ENCODE measurements at regions not wholly inside any gene's neighbourhood (a gene's known extent, or its start where the extent isn't known, plus 50 kb on each side); places are given as distances from the start of the nearest gene placed in this dataset.
"Not testable (repeated sequence)": the region's sequence is repeated elsewhere in the genome, so short reads cannot be mapped to it uniquely, and the experiment has no call there.

DNA sequence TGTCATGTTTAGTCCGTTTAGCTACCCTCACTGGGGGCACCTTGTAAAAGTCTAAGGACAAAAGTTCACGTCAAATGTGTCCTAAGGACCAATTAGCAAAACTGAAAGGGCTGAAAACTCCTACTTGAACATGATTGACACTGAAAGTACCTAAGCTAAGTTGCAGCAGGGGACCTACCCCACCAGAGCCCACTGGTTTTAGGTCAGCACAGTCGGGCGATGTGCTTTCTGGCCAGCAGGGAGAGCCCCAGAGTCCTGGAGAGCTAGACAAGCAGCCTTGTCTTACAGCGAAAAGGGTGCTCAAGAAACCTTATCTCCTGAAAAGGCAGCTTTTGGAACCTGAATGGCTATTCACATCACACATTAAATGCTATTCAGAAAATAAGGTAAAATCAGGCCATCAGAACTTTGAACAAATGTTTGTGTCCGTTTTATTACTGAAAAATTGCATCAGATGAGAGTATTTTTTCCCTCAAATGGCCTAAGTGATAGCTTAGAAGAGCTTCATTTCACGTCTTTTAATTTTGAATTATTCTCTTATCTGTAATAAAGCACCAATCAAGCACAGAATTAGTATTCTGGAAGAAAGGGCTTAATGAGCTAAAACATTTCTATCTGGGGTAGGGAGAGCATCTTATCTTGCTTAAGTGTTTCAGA lies 52.2 kb upstream of the MKI67 start:
- DNase-seq = peak in 1 of 2 experiments; percentile 29

DNA sequence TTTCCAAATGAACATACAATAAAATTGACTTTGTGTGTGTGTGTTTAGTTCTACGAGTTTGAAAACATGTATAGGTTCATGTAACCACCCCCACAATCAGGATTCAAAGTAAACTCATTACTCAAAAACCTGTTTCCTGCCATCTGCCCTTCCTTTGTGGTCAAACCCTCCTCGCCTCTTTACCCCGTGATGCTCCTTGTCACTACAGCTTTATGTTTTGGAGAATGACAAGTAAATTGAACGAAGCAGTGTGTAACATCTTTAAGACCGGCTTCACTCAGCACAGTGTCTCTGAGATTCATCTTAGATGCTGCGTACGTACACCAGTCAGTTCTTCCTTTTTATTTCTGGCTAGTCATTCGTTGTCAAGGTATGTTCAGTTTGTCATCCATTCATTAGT lies 54.6 kb upstream of the MKI67 start:
- DNase-seq = no peak

DNA sequence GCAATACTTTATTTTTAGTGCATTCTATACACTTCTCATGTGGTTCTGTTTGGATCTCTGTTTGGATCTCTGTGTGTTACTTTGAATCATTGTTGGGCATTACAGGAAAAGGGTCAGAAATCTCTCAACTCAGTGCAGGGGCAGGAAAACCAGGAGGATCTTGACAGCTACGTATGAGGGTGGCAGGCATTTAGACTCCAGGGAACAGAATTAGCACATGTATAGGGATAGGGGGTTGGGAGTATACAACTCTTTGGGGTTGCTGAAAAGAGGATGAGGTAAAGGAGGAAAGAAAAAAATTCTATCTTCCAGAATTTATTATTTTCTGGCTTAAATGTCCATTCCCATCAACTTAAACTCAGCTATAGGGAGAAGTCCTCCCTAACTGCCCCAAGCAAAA lies 59.4 kb upstream of the MKI67 start:
- no peak for DNase-seq

DNA sequence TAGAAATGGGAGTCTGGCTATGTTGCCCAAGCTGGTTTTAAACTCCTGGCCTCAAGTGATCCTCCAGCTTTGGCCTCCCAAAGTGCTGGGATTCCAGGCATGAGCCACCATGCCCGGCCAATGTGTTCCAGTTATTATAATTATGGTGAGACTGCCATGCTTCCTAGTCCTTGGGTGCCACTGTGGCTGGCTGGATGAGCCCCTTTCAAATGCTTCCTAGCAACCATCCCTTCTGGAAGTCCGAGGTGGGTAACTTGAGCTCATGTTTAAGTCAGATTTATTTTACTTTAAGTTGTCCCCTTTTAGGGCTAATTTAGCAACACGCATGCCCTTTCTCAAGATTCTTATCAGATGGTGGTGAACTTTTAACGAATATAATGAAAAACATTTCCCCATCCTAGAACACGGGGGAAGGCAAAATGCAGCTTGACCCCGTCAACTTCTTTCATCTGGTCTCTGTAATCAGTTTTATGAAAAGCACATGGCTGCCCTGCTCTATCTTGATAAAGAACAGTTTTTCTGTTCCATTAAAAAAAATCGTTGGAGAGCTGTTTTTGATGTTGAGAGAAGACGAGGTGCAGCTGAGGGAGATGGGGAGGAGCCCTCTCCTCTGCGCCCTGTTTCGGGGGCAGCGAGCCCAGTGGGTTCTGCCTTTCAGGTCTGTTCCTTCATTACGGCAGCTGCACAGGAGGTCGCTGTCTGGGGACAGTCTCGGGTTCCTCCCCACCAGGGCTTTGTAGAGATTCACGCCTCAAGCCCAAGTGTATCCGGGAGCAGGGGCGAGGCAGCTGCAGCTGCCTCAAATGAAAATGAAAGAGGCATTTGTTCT lies 61.0 kb upstream of the MKI67 start:
- no peak for DNase-seq

DNA sequence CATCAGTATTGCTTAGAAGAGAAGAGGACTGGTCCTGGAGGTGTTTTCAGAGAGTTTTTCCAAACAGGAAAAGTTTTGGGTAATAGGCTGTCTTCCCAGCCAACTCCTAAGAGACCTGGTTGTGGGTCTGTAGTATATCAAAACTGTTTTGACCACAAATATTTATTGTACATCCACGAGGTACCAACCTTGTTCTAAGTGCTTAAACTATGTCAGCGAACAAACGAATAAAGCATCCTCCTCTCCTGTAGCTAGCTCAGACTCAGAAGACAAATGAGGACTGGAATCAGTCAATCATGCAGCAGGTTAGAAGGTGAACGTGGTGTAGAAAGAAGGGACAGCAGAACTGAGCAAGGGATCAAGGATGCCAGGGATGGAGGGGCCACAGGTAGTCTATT lies 61.6 kb upstream of the MKI67 start:
- DNase-seq = no peak

DNA sequence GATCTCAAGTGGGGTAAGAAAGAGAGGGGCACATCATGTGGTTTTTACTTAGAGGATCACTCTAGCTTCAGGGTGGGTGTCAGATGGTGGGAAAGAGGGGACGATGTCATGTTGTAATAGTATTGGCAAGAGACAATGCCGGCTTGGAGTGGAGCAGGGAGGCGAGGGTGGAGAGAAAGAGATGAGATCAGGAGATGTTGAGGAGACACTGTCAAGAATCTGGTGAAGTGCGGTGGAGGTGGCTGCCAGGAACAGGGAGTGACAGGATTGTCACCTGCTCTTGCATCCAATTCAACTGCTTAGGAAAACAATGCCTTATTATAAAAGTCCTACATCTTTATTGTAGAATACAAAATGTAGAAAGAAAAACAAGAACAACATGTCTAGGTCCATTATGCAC lies 63.0 kb upstream of the MKI67 start:
- no peak for DNase-seq

DNA sequence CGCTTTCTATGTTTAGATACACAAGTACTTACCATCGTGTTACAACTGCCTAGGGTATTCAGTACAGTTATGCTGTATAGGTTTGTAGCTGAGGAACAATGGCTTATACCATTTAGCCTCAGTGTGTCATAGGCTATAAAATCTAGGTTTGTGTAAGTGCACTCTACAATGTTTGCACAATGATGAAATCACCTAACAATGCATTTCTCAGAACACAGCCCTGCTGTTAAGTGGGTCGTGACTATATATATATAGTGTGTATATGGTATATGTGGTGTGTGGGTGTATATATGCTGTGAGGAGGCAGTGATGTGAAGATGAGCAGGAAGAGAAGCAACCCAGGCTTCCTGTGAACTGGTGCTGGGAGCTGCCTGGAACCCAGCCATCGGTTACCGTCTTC lies 65.6 kb upstream of the MKI67 start:
- no peak for DNase-seq

DNA sequence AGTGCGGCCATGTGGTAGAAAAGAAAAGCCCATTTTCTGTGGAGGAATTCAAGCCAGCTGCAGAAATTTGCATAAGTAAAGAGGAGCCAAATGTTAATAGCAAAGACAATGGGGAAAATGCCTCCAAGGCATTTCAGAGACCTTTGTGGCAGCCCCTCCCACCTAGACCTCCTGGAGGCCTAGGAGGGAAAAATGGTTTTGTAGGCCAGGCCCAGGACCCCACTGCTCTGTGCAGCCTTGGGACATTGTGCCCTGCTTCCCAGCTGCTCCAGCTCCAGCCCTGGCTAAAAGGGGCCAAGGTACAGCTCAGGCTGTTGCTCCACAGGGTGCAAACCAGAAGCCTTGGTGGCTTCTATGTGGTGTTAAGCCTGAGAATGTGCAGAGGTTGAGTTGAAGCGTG lies 75.6 kb upstream of the MKI67 start:
- not testable (repeated sequence) for DNase-seq

DNA sequence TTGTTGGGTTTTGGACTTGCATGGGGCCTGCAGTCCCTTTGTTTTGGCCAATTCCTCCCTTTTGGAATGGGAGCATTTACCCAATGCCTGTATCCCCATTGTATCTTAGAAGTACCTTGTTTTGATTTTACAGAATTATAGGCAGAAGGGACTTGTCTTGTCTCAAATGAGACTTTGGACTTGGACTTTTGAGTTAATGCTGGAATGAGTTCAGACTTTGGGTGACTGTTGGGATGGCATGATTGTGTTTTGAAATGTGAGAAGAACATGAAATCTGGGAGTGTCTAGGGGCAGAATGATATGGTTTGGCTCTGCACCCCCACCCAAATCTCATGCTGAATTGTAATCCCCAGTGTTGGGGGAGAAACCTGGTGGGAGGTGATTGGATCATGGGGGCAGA lies 76.8 kb upstream of the MKI67 start:
- no peak for DNase-seq

DNA sequence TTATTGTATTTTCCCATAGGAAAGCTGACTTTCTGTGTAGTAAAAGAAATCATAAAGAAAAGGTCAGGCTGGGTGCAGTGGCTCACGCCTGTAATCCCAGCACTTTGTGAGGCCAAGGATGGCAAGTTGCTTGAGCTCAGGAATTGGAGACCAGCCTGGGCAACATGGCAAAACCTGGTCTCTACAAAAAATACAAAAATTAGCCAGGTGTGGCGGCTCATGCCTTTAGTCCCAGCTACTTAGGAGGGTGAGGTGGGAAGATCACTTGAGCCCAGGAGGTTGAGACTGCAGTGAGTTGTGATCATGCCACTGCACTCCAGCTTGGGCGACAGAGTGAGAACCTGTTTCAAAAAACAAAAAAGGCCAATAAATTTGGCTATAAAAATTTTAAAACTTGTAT lies 79.4 kb upstream of the MKI67 start:
- DNase-seq = not testable (repeated sequence)

DNA sequence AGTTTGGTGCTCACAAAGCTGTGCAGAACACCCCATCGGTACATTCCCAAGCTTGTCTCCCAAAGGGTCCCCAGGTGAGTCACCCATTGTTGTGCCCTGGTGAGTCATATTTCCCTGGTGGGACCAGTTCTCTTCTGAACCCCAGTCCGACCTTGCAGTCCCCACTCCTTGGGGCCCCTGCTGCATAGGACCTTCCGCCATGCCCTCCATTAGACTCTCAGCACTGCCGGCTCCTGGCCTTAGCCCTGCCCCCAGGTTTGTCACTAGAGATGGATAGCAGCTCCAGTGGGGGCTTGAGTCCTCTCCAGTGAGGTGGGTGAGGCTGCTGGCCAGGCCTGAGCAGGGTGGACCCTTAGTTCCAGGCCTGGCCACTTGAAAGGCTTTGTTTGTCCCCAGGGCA lies 80.5 kb upstream of the MKI67 start:
- DNase-seq = no peak

DNA sequence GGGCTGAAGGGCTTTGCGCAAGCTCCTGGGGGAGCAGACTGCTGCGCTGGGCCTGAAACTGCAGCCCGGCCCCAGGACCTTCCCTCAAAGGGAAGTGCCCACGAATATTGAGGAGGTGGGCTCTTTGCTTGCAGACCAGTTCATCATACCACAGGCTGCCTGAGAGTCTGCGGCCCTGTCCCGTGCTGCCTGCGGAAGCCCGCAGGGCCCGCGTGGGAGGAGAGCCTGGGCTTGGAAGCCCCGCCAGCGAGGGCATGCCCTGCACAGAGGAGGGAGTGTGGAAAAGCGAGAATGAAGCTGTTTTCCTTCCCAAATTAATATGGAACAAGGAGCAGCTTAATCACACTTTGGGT lies 83.6 kb upstream of the MKI67 start:
- DNase-seq = no peak

DNA sequence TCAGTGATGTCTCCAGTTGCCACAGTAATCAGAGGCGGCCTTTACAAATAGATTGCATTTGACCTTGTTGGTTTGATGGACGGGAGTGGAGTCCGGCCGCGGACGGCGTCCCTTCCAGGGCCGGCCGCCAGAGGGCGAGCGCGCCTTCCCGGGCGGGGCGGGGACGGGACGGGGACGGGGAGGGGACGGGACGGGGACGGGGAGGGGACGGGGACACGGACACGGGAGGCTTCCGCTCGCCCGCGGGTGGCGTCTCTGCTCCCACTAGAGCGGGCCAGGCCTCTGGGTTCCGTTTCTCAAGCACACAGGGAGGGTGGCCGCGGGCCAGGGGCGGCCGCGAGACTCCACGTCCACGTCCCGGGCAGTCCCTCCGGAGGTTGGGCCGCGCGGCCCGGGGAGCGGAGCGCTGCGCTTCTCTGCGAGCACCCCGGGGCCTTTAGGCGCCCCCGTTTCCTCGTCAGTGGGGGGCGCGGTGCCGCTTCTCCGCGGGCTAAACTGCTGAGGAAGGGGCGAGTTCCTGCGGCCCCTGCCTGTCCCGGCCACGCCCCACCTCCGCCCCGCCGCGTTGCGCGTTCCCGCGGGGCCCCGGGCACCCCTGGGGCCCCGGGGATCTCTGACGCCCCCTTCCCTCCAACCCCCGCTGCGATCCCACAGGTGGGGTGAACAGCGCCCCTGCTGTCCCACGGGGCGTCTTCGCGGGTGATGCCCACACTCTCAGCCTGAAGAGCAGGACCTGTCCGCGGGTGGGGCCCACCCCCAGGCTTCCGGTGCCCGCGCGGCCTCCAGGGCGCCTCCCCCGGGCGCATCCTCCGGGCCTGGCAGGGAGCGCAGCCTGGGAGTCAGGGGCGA lies 84.2 kb upstream of the MKI67 start:
- no peak for DNase-seq

DNA sequence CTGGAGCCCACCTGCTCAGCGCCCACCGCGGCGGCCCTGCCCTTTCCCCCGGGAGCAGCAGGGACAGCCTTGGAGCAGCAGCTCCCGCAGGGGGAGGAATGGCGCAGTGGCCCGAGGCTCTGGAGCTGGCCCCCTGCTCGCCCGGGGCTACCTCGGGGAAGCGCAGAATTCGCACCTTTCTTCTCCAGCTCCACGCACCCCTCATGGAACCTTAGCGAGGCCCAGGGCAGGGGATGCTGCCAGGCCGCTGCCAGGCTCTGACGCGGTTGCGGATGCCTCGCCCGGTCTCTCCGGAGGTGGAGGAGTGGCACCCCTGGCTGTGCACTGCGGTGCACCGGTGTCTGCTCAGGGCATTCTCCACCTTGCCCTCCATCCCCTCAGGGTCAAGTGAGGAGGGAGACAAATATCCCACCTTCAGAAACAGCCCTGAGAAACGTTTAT lies 84.9 kb upstream of the MKI67 start:
- DNase-seq = no peak

DNA sequence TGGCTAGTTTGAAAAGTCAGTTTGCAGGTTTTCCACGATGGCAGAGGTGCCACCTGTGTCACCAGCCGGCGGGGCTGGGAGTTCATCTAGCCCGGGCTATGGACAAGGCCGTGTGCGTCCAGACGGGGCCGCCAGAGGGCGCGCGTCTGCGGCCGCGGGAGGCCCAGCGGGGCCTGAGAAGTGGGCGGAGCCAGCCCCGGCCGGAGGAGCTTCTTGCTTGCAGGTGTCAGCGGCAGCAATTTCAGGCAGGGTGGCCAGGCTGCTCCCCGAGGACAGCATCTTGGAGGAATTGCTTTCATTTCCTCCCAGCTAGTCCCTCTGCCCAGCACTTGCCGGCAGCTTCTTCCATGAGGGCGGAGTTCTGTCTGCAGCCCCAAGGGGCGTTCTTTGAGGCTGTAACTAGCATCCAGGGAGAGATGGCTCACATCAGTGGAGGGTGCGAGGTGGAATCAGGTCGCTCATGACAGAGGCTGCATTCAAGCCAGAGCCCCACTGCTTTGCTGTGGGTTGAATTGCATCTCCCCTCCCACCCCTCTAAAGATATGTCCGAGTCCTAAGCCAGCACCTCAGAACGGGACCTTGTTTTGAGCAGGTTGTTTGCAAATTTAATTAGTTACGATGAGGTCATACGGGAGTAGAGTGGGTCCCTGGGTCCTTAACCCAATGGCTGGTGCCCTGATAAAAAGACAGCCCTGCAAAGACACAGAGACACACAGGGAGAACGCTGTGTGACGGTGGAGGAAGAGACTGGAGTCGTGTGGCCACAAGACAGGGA lies 85.9 kb upstream of the MKI67 start:
- peak; percentile 27 to 80 for DNase-seq

DNA sequence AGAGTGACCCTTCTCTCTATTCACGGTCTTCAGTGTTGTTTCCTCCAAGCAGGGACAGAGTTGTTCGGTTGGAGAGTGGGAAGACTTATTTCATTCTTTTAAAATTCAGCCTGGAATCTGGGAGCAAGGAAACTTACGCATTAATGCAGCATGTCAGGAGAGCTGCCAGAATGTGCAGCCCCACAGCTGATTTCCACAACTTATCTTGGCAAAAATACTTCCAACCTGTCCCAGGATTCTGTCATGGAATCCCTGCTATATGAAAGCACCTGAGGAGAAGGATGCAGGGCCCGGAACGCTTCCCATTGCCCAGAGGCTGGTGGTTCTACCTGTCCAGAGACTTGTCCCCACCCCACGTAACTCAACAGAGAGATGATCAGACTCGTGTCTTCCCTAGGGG lies 86.9 kb upstream of the MKI67 start:
- no peak for DNase-seq

DNA sequence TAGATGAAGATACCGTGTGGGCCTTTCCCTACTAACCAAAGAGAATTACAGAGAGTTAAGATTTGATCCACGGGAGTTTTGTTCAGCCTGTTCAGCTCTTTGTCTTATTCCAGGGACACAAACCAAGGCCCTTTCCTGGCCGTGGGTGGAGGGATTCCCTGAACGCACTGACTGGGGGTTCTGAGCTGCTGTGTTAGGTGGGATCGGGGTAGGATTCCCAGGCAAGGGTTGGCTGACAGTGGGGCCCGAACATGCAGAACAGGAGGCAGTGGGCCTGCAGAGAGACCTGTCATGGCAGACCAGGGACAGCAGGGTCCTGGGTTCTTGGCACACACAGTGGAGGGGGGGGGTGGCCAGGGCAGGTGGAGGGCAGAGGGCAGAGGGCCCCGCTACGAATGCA lies 89.5 kb upstream of the MKI67 start:
- DNase-seq = no peak

DNA sequence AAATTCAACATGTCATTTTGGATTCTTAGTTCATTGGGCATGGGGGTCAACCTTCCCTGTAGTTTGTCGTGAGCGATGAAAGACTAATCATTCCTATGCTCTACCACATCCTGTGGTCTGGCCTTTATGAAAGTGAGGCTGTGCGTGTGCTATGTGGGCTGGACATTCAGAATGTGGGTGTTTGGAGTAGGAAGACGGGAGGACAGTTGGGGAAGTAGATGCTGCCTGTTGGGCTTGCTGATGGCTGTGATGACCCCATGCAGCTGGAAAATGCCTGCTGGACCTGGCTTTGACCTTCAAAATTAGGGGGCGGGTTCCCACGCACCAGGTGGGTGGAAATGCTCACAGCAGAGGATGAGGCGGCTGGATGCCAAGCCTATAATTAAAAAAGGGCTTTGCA lies 90.9 kb upstream of the MKI67 start:
- DNase-seq = no peak

DNA sequence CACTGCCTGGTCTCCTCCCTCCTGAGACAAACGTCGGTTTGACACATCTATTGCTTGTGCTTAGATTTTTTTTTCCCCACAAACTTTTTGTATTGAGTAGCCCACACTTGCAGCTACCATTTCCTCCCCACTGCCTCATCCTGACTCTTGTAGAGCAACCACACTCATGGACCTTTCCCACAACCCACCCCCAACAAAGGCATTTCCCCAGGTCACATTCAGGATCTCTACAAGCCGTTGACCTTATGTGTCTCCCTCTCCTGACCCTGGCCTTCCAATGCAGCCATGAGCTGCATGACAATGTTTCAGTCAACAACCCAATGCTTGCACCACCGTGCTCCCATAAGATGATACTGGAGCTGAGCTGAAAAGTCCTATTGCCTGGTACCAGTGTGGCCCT lies 91.9 kb upstream of the MKI67 start:
- no peak for DNase-seq

DNA sequence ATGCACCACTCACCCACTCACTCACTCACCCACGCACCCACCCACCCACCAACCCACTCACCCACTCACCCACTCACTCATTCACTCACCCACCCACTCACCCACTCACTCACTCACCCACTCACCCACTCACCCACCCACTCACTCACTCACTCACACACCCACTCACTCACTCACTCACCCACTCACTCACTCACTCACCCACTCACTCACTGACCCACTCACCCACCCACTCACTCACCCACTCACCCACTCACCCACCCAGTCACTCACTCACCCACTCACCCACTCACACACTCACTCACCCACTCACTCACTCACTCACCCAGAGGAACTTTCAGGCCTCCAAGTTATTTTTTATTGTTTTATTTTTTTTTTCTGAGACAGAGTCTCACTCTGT lies 93.1 kb upstream of the MKI67 start:
- DNase-seq = no peak

DNA sequence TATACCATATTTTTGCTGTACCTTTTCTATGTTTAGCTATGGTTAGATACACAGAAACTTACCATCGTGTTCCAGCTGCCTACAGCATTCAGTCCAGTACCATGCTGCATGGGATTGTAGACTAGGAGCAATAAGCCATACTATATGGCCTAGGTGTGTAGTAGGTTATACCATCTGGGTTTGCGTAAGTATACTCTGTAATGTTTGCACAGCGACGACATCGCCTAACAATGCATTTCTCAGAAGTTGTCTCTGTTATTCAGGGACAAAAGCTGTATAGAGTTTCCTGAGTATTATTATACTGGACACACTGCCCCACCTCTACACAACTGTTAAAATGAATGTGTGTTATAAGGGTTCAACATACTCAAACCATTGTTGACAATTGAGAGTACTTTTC lies 93.8 kb upstream of the MKI67 start:
- no peak for DNase-seq

DNA sequence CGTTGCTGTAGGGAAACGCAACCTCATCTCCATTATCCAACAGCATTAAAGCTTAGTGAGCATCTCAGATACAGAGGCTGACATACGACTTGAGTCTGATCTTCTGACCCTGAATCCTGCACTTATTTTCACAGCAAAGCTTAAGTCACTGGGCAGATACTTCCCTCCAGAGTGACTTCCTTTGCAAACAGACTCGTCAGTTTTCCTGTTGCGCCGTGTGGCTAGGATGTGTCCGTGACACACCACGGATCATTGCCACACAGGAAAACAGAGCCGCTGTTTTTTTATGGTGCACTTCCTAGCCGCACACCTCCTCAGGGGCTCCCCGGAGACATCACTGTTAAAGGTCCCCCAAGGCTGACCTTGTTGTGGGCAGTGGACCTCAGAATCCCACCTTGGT lies 94.9 kb upstream of the MKI67 start:
- no peak for DNase-seq

DNA sequence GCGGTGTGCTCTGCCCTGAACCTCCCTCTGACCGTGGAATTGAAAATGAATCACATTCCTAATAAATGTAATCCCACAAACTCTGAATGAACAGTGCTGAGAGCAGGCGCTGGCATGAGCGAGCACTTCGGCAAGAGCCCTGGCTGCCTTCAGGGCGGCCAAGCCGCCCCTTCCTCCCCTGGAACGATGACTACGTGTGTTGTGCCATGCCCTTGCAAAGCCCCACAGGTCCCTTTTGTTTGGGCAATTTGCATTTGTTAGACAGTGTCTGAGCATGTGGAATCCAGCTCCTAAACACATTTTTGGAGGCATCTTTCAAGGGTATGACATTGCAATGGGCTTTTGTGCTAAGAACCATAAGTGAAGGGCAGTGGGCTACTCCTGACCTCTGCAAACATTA lies 95.6 kb upstream of the MKI67 start:
- DNase-seq = no peak
